Fibroblast of pulmonary artery (primary cell): ENCODE measurements at regions not wholly inside any gene's neighbourhood (a gene's known extent, or its start where the extent isn't known, plus 50 kb on each side); places are given as distances from the start of the nearest gene placed in this dataset.

Experiments used
- DNase-seq: peaks from one replicate; pipeline ENCODE4 v3.0.0-alpha.2; 2010; ENCODE audit warnings: low read depth
- H3K4me3 ChIP-seq: replicated peaks from 2 replicates; pipeline ENCODE4 v1.5.1; 2011; ENCODE audit warnings: low read depth, mild to moderate bottlenecking, control low read depth, low read length, moderate library complexity
- TF ChIP-seq, protein P1 (sequence below): IDR thresholded peaks from 2 replicates; pipeline ENCODE4 v1.5.1; 2011; ENCODE audit warnings: mild to moderate bottlenecking, control low read depth, low read length, inconsistent platforms; ENCODE audit errors: missing control alignments

DNA sequence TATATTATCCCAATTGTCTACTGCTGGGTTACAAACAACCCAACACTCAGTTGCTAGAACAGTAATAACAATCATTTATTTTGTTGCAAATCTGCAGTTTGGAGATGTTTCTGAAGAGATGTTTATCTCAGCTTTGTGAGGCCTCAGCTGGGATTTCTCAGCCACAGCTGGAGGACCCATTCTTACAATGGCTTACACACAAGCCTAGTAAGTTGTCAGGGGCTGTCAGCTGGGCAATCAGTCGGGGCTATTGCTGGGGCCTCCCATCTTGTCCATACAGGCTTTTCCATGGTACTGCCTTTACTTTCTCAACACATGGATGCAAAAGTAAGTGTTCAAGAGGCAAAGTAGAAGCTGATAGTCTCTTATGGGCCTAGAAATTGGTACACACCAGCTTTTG lies 491.7 kb upstream of the NXPH2 start:
- no peak for DNase-seq
- no peak overlapping the region for H3K4me3 ChIP-seq
- TF ChIP-seq, protein P1, sequence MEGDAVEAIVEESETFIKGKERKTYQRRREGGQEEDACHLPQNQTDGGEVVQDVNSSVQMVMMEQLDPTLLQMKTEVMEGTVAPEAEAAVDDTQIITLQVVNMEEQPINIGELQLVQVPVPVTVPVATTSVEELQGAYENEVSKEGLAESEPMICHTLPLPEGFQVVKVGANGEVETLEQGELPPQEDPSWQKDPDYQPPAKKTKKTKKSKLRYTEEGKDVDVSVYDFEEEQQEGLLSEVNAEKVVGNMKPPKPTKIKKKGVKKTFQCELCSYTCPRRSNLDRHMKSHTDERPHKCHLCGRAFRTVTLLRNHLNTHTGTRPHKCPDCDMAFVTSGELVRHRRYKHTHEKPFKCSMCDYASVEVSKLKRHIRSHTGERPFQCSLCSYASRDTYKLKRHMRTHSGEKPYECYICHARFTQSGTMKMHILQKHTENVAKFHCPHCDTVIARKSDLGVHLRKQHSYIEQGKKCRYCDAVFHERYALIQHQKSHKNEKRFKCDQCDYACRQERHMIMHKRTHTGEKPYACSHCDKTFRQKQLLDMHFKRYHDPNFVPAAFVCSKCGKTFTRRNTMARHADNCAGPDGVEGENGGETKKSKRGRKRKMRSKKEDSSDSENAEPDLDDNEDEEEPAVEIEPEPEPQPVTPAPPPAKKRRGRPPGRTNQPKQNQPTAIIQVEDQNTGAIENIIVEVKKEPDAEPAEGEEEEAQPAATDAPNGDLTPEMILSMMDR, result no peak

DNA sequence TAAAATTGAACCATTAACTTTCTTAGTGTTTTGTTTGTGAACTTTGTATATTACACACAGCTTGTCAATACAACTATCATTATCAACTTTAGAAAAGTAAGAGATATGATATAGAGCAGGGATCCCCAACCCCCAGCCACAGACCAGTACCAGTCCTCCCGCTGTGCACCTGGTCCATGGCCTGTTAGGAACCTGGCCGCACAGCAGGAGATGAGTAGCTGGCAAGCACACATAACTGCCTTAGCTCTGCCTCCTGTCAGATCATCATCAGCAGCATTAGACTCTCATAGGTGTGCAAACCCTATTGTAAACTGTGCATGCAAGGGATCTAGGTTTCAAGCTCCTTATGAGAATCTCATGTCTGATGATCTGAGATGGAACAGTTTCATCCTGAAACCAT lies 491.0 kb upstream of the NXPH2 start:
- TF ChIP-seq, protein P1, result no peak
- no peak for DNase-seq
- H3K4me3 ChIP-seq, result no peak overlapping the region

DNA sequence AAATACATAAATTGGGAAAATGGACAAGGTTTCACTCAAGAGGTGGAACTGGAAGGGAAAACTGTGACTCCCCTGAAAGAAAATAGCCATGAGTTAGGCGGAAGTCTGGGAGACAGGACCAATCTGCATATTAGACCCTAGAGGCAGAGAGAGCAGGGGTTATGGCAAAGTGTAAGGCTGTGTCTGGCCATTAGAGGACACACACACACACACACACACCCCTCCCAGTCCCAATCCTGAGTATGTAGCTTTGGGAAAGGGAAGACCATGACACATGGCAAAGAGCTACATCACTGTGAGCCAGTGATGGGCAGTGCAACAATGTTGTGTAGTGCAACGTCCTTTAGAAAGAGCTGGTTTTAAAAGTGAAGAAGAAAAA lies 479.9 kb upstream of the NXPH2 start:
- DNase-seq, result no peak
- H3K4me3 ChIP-seq, result no peak overlapping the region
- TF ChIP-seq, protein P1, result no peak

DNA sequence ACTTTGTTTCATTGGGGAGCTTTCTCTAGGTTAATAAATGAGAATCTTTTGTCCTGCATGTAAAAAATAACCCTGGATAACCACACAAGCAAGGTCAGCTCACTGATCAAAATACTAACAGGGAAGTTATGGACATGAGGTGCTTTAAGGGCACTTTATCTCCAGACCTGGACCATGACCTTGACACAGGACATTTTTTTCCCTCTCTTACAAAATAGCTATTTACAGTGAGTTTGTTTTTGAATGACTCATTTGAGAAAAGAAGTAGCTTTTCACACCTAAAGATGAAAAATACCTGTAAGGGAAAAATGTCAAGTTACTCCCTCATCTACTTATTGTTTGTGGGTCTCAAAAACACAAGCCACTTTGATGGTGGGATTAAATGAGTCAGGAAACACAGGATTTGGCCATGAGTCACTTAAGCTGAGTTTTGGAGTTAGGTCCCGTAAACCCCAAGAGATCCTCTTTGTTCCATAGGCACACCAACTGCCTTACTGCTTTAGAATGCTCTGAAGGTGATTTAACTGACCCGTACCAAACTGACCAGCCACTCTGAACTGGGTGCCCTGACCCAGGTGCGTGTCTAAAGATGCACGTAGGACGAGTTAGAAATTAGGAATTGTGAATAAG lies 479.3 kb upstream of the NXPH2 start:
- no peak overlapping the region for H3K4me3 ChIP-seq
- DNase-seq, result no peak
- TF ChIP-seq, protein P1, result no peak

DNA sequence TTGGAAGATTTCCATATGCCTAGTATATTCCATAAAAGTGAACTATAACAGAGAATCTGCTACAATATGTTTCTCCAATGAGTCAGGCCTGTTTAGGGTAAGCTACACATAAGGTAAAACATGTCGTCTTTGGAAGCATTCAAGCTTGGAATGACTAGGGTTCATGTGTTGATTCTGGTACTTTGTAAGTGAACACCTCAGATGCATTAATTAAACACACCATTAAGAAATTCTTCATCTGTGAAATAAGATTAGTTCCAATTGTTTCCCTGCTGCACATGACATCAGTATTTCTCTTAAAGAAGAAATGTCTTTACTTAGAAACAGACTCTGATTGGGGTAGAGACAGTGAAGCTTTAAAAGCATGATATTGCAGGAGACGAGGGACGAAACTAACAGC lies 461.1 kb upstream of the NXPH2 start:
- H3K4me3 ChIP-seq, result no peak overlapping the region
- TF ChIP-seq, protein P1, result no peak
- no peak for DNase-seq

DNA sequence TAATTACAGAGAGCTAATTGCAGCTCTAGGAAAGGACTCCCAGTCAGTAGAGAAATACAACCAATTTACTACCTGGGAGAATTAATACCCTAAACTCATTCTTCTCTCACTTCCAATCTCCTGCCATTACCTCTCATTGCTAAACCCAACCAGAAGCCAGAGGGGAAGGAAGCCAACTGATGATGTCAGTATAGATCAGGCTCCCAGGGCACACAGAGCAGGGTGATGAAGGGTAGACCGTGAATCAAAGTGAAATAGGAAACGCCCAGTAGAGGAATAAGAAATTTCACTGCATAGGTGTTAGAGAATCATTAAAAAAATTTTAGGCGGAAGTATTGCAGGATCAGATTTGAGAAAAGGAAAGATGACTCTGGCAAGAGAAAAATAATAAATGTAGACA lies 456.8 kb upstream of the NXPH2 start:
- no peak for DNase-seq
- H3K4me3 ChIP-seq, result no peak overlapping the region
- TF ChIP-seq, protein P1, result no peak

DNA sequence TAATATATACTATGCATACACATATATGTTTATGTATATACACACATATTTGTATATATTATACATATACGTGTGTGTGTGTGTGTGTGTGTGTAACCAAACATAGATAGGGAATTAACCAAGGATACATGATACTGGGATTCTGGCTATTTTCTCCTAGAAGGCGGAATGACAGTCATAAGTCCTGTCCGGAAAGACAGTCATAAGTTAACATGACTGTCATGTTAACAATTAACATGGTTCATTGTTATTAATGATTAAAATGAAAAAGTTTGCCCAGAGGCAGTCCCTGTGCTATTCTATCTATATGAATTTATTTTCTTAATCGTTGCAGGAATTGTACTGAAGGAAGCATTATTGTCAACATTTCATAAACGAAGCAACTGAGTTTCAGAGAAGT lies 450.7 kb upstream of the NXPH2 start:
- DNase-seq, result no peak
- TF ChIP-seq, protein P1, result no peak

More for the DNA sequence above, 450.7 kb upstream of the NXPH2 start:
- H3K4me3 ChIP-seq, result no peak overlapping the region
